ENCODE measurements at regions not wholly inside any gene's neighbourhood (a gene's known extent, or its start where the extent isn't known, plus 50 kb on each side); places are given as distances from the start of the nearest gene placed in this dataset.

- TF ChIP-seq CTCF (IDR thresholded peaks at IDR 0.05; ENCODE audit: low read depth, low read length) (no peak), EZH2phosphoT487 (IDR thresholded peaks at IDR 0.05; ENCODE audit: low read depth) (no peak)
Observed at GRCh38 chr11:104653407-104653806, 244.9 kb downstream of the CASP12 start.

All from OCI-LY3 (cell line).